Activated CD4-positive, CD25-positive, alpha-beta regulatory T cell treated with anti-CD3 and anti-CD28 coated beads, Interleukin-2, amount 50 U/mL, for 72 hours (primary cell): ENCODE measurements at regions not wholly inside any gene's neighbourhood (a gene's known extent, or its start where the extent isn't known, plus 50 kb on each side); places are given as distances from the start of the nearest gene placed in this dataset.
"Not testable (repeated sequence)": the region's sequence is repeated elsewhere in the genome, so short reads cannot be mapped to it uniquely, and the experiment has no call there.

Experiments used
- DNase-seq: peaks from one replicate; pipeline ENCODE4 v3.0.0; 2021

- no peak for DNase-seq
Observed at GRCh38 chr16:72654535-72654934, 393.4 kb downstream of the ZFHX3 start.

- no peak for DNase-seq
Observed at GRCh38 chr16:72649254-72649944, 398.5 kb downstream of the ZFHX3 start.

DNA sequence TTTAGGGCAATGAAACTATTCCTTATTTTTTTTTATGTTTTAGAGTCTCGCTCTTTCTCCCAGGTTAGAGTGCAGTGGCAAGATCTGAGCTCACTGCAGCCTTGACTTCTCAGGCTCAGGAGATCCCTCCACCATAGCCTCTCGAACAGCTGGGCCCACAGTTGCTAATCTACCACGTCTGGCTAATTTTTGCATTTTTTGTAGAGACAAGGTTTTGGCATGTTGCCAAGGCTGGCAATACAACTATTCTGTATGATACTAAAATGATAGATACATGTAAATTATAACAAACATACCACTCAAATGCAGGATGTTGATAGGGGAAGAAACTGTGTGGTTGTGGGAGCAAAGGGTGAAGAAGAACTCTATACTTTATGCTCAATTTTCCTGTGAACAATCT, 401.3 kb downstream of the ZFHX3 start:
- no peak for DNase-seq

DNA sequence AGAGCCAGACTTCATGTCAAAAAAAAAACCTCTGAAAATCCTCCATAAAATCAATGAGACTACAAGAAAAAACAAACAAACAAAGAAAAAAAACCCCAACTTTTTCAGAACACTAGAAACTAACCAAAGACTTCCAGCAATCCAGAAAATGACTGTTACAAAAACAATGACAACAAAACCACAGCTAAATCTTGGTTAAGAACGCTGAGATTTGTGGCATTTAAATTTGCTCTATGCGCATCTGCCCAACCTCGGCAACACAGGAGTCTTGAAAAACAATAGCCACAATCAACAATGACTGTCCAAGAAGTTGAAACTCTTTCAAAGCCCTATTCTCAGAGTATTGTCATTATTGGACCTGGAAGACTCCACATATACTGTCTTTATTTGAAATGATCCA, 402.4 kb downstream of the ZFHX3 start:
- no peak for DNase-seq

DNA sequence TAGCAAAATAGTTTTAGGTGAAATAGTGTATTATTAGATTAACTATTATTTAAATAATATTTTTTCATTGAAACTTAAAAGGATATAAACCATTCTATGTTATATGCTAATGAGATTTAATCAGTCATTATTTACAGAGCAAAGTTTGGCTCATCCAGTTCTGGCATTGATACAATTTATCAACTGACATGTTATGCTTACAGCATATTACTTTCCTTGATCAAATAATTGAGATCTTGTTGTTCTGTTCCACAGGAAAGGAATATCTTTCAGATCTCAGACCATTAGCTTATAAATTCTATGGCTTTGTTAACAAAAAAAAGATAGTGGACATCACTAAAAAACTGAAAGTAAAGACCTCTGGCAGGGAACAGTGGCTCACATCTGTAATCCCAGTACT, 403.0 kb downstream of the ZFHX3 start:
- no peak for DNase-seq

DNA sequence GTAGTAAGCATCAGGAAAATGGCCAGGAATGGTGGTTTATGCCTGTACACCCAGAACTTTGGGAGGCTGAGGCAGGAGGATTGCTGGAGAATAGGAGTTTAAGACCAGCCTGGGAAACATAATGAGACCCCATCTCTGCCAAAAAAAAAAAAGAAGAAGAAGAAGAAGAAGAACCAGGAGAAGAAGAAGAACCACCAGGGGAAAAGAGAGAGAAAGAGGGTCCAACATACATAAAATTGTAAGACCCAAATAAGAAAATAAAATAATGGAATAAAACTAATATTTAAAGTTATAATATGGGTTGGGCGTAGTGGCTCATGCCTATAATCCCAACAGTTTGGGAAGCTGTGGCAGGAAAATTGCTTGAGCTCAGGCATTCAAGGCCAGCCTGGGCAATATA, 408.4 kb downstream of the ZFHX3 start:
- DNase-seq = no peak

DNA sequence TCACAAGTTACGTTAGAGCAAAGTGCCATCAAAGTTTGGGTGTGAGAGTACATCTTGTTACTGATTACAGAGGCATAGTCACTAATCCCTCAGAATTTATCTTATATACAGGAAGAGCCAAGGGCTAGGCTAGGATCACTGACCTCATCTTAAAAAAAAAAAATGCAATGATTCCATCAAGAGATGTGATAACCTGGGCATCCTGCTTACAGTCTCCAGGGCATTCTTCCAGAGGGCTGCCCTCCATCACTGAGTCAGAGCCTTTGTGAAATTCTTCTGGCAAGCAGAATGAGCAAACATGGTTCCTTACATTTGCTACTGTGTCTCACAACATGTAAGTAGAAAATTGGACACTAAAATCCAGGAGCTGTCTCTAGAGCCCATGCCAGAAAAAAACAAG, 410.6 kb downstream of the ZFHX3 start:
- no peak for DNase-seq

DNA sequence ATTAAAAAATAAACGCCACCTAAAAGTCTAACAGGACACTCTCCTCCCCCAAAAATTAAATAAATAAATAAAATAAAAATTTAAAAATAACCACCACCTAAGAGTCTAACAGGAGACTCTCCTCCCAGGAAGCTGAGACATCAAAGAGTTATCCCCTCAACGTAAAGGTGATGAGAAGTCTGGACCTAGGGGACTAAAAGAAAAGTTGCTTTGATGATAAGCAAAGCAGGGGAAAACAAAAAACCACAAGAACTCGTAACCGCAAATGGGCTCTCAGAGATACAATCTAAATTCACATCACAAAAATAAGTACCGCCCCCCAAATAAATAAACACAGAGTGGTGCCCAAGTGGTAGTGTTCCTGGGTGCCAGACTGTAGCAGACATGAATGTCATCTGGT, 412.2 kb downstream of the ZFHX3 start:
- no peak for DNase-seq

DNA sequence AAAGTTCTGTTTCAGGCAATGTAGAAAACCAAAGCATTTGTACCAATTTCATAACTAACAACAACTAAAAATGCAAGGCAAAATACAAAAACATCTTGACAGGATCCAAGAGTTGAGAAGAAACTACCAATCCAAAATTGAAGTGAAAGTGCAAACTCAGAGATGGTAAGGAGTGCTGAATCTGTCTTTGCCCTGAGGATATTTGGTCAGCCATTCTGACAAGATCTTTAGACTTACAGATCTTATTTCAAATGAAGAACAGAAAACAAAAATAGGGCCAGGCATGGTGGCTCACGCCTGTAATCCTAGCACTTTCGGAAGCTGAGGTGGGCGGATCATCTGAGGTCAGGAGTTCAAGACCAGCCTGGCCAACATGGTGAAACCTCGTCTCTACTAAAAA, 412.8 kb downstream of the ZFHX3 start:
- no peak for DNase-seq

- DNase-seq = not testable (repeated sequence)
Observed at GRCh38 chr16:72627182-72627896, 420.6 kb downstream of the ZFHX3 start.

DNA sequence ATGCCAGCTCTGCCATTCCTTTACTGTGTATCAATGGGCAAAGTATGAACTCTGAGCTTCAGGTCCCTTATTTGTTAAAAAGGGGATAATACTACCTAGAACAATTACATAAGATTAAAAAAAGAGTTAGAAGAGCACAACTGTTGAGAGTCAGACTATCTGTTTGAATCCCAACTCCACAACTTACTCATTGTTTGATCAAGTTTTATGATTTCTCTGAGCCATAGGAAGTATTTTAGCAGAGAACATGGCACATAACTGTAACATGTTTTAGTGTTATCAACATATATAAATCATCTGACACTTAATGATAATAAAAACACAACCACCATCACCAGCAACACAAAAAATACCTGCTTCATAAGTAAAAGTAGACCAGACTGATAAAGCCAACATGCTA, 421.3 kb downstream of the ZFHX3 start:
- DNase-seq = no peak

- no peak for DNase-seq
Observed at GRCh38 chr16:72621651-72622050, 426.3 kb downstream of the ZFHX3 start.

DNA sequence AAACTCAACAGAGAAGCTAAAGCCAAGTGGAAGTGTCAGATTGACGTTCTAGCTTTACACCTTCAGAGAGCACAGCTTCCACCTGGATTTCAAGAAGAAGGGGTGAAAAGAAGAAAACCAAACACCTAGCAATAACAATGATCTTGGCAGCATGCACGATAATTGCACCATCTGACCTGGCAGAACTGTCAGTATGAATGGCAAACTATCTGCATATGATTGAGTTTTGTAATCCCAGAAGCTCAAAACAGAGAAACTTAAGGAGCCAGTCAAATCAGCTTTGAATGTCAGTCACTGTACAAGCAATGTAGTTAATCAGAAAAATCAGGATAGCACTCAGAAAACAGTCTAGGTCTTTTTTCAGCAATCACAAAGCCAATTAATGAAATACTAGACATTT, 427.1 kb downstream of the ZFHX3 start:
- DNase-seq = no peak

GRCh38 chr16:72620348-72620747, 427.6 kb downstream of the ZFHX3 start:
- no peak for DNase-seq

- DNase-seq = no peak
Observed at GRCh38 chr16:72615856-72616255, 432.1 kb downstream of the ZFHX3 start.

DNA sequence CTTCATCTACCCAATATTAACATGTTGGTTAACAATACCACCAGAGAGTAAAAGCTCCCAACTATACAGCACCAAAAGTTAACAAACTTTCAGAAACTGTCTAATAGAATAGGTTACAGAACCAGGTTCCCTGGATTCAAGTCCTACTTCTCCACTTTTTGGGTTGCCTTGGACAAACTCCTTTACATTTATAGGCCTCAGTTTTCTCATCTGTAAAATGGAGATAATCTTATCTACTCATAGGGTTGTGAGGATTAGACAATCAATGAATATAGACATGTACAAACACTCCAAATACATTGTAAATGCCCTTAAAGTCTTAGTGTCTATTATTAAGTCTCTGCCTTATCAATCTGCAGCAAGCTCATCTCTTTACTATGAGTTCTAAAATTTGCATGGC, 435.2 kb downstream of the ZFHX3 start:
- DNase-seq = no peak

DNA sequence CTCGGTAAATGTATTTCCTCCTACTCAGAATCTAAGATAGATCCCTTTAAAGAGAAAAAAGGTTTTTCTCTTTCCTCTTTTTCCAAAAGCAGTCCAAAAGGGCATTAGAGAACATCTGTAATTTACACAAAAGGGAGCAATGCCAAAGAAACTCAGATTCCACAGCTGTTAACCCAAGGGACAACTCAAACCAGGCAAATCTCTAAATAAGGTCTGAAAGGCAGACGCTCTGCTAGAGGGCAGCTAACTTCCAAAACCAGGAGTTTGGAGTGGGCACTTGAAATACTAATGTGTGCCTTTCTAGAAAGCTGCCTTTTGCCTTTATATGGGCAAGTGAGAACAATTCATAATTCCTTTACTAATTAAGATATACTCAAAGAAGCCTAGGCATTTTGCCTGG, 435.7 kb downstream of the ZFHX3 start:
- DNase-seq = no peak

DNA sequence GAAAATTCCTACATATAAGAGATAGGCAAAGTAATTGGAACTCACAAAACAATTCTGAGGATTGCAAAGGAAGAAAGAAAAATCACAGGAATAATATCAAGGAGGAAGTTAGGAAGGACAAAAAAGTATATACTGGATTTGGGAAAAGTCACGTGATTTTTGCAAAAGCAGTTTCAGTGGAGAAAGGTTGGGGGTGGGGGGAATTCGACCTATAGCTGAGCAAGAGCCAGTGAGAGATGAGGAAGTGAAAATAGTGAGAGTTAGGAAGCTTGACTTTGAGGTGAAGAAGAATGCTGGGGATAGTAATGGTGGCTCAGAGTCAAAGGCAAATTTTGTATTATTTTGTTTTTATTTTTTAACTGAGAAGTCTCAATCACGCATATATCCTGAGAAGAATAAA, 438.0 kb upstream of the PMFBP1 start:
- no peak for DNase-seq

DNA sequence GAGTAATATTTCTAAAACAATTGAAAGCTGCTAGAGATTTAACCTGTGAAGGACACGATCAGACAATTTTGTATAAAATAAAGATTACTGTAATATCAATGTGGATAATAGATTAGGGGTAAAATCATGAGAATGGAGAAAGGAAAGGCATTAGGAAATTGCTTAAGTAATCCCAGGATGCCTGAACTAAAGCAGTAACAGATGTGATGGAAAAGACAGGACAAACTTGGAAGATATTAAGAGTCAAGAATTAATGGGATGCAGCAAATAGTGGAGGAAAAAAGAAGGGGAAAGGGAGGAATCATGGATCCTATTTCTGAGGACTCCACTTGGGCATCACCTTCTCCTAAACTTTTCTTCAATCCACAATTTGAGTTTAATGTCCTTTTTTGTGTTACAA, 437.1 kb upstream of the PMFBP1 start:
- DNase-seq = no peak

DNA sequence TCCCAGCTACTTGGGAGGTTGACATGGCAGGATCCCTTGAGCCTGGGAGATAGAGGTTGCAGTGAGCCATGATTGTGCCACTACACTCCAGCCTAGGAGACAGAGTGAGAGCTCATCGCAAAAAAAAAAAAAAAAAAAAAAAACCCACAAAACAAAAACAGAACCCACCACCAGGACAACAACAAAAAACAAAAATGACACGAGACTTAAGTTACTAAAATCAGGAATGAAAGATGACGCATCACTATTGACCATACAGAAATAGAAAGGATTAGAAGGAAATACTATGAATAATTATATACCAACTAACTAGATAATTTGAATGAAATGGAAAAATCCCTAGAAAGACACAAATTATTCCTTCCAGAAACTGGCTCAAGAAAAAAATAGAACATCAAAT, 432.4 kb upstream of the PMFBP1 start:
- no peak for DNase-seq

DNA sequence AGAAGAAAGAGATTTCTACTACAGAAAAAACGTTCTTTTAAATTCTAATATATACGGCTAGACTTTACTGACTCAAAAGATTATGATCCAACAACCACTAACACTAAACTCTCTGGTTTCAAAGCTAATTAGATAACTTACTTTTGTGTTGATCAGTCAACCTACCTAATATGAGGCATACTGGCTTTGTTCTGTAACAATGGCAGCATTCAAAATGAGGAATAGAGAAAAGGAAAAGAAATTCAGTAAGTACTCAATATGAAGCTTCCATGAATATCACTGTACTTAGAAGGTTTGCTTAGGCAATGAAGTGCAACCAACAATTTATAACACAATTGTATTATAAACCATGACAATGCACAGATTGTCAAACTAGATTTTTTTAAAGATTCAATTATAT, 430.5 kb upstream of the PMFBP1 start:
- no peak for DNase-seq

DNA sequence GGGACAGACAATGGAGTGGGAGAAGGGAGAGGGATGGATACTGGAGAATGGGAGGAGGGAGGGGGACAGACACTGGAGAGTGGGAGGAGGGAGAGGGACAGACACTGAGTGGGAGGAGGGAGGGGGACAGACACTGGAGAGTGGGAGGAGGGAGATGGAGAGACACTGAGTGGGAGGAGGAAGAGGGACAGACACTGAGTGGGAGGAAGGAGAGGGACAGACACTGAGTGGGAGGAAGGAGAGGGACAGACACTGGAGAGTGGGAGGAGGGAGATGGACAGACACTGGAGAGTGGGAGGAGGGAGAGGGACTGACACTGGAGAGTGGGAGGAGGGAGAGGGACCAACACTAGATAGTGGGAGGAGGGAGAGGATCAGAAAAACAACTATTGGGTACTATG, 426.7 kb upstream of the PMFBP1 start:
- no peak for DNase-seq

DNA sequence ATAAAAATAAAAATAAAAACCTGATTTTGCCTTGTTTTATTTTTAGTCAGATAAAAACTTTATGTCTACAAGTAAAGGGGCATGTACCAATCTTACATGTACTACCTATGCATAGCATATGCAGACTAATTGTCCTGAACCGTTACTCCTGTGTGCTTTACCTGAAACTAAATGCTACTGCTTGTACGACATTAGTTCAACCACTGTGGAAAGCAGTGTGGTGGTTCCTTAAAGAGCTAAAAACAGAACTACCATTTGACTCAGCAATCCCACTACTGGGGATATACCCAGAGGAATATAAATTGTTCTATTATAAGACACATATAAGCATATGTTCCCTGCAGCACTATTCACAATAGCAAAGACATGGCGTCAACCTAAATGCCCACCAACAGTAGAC, 426.0 kb upstream of the PMFBP1 start:
- no peak for DNase-seq

DNA sequence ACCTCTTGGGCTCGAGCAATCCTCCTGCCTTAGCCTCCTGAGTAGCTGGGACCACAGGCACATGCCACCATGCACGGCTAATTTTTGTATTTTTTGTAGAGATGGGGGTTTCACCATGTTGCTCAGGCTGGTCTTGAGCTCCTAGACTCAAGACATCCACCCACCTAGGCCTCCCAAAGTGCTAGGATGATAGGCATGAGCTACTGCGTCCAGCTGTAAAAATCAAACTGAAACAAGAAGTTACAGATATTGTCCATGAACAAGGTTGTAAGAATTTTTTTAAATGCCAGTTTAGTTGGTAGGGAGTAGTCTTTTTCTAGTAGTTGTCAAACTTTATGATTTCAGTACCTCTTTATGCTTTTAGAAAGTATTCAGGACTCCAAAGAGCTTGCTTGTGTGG, 424.4 kb upstream of the PMFBP1 start:
- no peak for DNase-seq
